ENCODE measurements at regions not wholly inside any gene's neighbourhood (a gene's known extent, or its start where the extent isn't known, plus 50 kb on each side); places are given as distances from the start of the nearest gene placed in this dataset.
"Not testable (repeated sequence)": the region's sequence is repeated elsewhere in the genome, so short reads cannot be mapped to it uniquely, and the experiment has no call there.

GRCh38 chr5:57937501-57938173, 455.0 kb upstream of the ACTBL2 start:
- DNase-seq: peak; percentile 16

GRCh38 chr5:57937025-57937424, 454.4 kb upstream of the ACTBL2 start:
- DNase-seq: peak; percentile 6

- no peak for DNase-seq
These were observed 450.1 kb upstream of the ACTBL2 start for GRCh38 chr5:57932761-57933160.

GRCh38 chr5:57931807-57932206, 449.2 kb upstream of the ACTBL2 start:
- DNase-seq: no peak

GRCh38 chr5:57931352-57931751, 448.7 kb upstream of the ACTBL2 start:
- DNase-seq: no peak

GRCh38 chr5:57929271-57929670, 446.7 kb upstream of the ACTBL2 start:
- DNase-seq: no peak

- DNase-seq: not testable (repeated sequence)
These were observed 440.5 kb upstream of the ACTBL2 start for GRCh38 chr5:57923094-57923493.

GRCh38 chr5:57917004-57917403, 434.4 kb upstream of the ACTBL2 start:
- no peak for DNase-seq

- DNase-seq: no peak
These were observed 432.9 kb upstream of the ACTBL2 start for GRCh38 chr5:57915536-57915935.

- no peak for DNase-seq
These were observed 428.8 kb upstream of the ACTBL2 start for GRCh38 chr5:57911438-57911837.

GRCh38 chr5:57906671-57907070, 424.1 kb upstream of the ACTBL2 start:
- no peak for DNase-seq

GRCh38 chr5:57903458-57903857, 420.8 kb upstream of the ACTBL2 start:
- DNase-seq: no peak

GRCh38 chr5:57902095-57902494, 419.5 kb upstream of the ACTBL2 start:
- DNase-seq: peak; percentile 23

- peak; percentile 39 for DNase-seq
These were observed 417.9 kb upstream of the ACTBL2 start for GRCh38 chr5:57900381-57900944.

- DNase-seq: peak; percentile 35
These were observed 414.0 kb upstream of the ACTBL2 start for GRCh38 chr5:57896576-57896975.

GRCh38 chr5:57895766-57896165, 413.2 kb upstream of the ACTBL2 start:
- DNase-seq: peak; percentile 46

GRCh38 chr5:57893926-57894325, 411.3 kb upstream of the ACTBL2 start:
- no peak for DNase-seq

- no peak for DNase-seq
These were observed 408.8 kb upstream of the ACTBL2 start for GRCh38 chr5:57891443-57891842.

GRCh38 chr5:57889558-57889957, 406.9 kb upstream of the ACTBL2 start:
- peak; percentile 87 for DNase-seq

- peak; percentile 53 for DNase-seq
These were observed 405.4 kb upstream of the ACTBL2 start for GRCh38 chr5:57887851-57888621.

- no peak for DNase-seq
These were observed 401.9 kb upstream of the ACTBL2 start for GRCh38 chr5:57884346-57885102.

- no peak for DNase-seq
These were observed 397.6 kb upstream of the ACTBL2 start for GRCh38 chr5:57880216-57880615.

GRCh38 chr5:57878301-57878722, 395.7 kb upstream of the ACTBL2 start:
- DNase-seq: no peak
